G401.6 (cell line): ENCODE measurements at regions not wholly inside any gene's neighbourhood (a gene's known extent, or its start where the extent isn't known, plus 50 kb on each side); places are given as distances from the start of the nearest gene placed in this dataset.
"Not testable (repeated sequence)": the region's sequence is repeated elsewhere in the genome, so short reads cannot be mapped to it uniquely, and the experiment has no call there.

ENCODE experiments used
- FAIRE-seq: peaks from 2 replicates; lab custom pipeline; 2012; peaks lifted over from hg19 to GRCh38; lab: Jason Lieb, UNC

- FAIRE-seq, result no peak
Measured at GRCh38 chrX:848386-848785, 217.8 kb downstream of the SHOX start.

- no peak for FAIRE-seq
Measured at GRCh38 chrX:843306-843705, 212.7 kb downstream of the SHOX start.

GRCh38 chrX:840556-840955, 210.0 kb downstream of the SHOX start:
- no peak for FAIRE-seq

- FAIRE-seq, result not testable (repeated sequence)
Measured at GRCh38 chrX:838666-839065, 208.1 kb downstream of the SHOX start.

GRCh38 chrX:835857-836256, 205.3 kb downstream of the SHOX start:
- not testable (repeated sequence) for FAIRE-seq

GRCh38 chrX:830532-830931, 199.9 kb downstream of the SHOX start:
- no peak for FAIRE-seq

GRCh38 chrX:829145-829544, 198.6 kb downstream of the SHOX start:
- no peak for FAIRE-seq

GRCh38 chrX:828411-828959, 197.9 kb downstream of the SHOX start:
- no peak for FAIRE-seq

- no peak for FAIRE-seq
Measured at GRCh38 chrX:826448-826847, 195.9 kb downstream of the SHOX start.

- no peak for FAIRE-seq
Measured at GRCh38 chrX:825991-826390, 195.4 kb downstream of the SHOX start.

GRCh38 chrX:823073-823472, 192.5 kb downstream of the SHOX start:
- FAIRE-seq, result not testable (repeated sequence)

GRCh38 chrX:821327-822107, 190.9 kb downstream of the SHOX start:
- no peak for FAIRE-seq

GRCh38 chrX:819684-820083, 189.1 kb downstream of the SHOX start:
- no peak for FAIRE-seq

- FAIRE-seq, result no peak
Measured at GRCh38 chrX:817759-818300, 187.2 kb downstream of the SHOX start.

- not testable (repeated sequence) for FAIRE-seq
Measured at GRCh38 chrX:817147-817546, 186.6 kb downstream of the SHOX start.

- no peak for FAIRE-seq
Measured at GRCh38 chrX:816411-816810, 185.8 kb downstream of the SHOX start.

GRCh38 chrX:810186-810585, 179.6 kb downstream of the SHOX start:
- no peak for FAIRE-seq

- FAIRE-seq, result no peak
Measured at GRCh38 chrX:809081-809480, 178.5 kb downstream of the SHOX start.

GRCh38 chrX:806586-806985, 176.0 kb downstream of the SHOX start:
- no peak for FAIRE-seq

- FAIRE-seq, result no peak
Measured at GRCh38 chrX:805988-806387, 175.4 kb downstream of the SHOX start.

GRCh38 chrX:805103-805670, 174.6 kb downstream of the SHOX start:
- no peak for FAIRE-seq

- no peak for FAIRE-seq
Measured at GRCh38 chrX:802846-803245, 172.3 kb downstream of the SHOX start.

GRCh38 chrX:799808-800207, 169.2 kb downstream of the SHOX start:
- FAIRE-seq, result no peak

GRCh38 chrX:794311-794710, 163.7 kb downstream of the SHOX start:
- FAIRE-seq, result no peak
